Stimulated activated CD4-positive, alpha-beta T cell treated with anti-CD3 and anti-CD28 coated beads, Interleukin-12 subunit alpha, Interleukin-12 subunit beta, amount 100 ng/mL, for 4 hours (primary cell): ENCODE measurements at regions not wholly inside any gene's neighbourhood (a gene's known extent, or its start where the extent isn't known, plus 50 kb on each side); places are given as distances from the start of the nearest gene placed in this dataset.
"Not testable (repeated sequence)": the region's sequence is repeated elsewhere in the genome, so short reads cannot be mapped to it uniquely, and the experiment has no call there.

Source experiments
- DNase-seq: peaks from one replicate; pipeline ENCODE4 v3.0.0-alpha.2; 2020

DNA sequence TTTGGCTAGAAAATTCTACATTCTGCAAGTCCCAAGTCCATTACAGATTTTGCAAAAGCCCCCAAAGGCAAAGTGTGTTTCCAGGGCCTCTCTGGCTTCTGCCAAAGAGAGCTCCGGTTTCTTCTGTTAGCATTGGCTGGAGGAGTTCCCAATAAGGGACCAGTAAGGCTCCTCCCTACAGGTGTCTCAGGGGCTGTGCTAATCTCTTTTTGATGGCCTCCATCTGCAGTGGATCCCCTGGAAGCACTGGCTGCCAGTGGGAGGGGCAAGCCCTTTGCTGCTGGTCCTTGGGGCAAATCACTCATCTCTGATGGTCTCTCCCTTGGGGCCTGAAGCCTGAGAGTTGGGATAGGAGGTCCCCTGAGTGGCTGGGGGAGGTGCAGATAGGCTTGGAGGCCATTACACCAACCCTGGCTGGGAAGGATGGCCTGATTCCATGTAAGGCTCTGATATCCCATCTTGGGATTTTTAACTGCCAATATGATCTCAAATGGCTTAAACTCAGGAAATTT lies 89.1 kb upstream of the USP24 start:
- no peak for DNase-seq

DNA sequence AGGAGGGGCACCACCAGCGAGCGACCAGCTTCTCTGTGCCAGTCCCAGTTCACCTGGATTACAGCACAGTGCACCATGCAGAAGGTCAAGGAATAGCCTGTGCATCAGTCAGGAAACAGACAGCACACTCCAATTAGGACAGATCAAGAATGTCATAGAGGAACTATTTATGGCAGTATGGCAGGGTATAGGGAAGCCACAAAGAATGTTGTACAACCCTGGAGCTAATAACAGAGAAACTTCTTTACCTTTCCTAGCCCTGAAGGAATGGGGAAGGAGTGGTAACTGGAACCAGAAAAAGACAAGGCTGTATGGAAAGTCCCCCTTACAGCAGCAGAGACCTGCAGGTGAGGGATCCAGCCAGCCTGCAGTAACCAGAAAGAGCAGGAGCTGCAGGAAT lies 87.8 kb upstream of the USP24 start:
- no peak for DNase-seq

DNA sequence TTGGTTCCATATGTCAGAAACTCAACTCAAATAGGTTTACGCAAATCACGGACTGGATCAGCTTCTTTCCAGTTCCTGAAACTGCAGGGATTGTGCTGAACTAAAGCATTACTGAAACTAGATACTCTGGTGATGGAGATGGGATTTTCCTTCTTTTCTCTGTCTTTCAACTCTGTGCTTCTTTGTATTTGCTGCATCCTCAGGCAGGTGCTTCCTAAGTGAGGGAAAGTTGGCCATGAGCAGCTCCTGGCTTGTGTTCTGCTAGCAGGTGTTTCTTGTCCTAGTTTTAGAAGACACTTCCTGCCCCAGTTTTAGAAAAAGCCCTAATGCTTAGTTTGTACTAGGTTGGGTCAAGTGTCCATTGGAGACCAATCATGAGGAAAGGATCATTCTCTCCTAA lies 86.7 kb upstream of the USP24 start:
- no peak for DNase-seq

DNA sequence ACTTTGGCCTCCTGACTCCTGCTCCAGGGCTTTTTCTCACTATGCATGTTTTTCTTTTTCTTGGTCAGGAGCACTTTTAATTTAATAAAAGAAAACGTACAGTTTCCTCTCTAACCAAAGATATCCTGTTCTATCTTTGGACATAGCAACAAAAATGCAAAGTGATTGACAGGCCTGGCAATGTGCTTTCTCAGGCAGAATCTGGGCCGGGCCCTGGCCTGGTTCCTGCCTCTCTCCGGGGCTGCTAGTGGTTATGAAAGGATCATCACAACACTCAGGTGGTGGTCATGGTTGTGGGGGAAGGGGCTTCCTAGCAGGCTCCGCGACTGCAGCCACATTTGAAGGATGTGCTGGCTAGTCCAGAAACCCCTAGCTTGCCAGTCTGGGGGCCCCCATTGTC lies 85.8 kb upstream of the USP24 start:
- DNase-seq = no peak

DNA sequence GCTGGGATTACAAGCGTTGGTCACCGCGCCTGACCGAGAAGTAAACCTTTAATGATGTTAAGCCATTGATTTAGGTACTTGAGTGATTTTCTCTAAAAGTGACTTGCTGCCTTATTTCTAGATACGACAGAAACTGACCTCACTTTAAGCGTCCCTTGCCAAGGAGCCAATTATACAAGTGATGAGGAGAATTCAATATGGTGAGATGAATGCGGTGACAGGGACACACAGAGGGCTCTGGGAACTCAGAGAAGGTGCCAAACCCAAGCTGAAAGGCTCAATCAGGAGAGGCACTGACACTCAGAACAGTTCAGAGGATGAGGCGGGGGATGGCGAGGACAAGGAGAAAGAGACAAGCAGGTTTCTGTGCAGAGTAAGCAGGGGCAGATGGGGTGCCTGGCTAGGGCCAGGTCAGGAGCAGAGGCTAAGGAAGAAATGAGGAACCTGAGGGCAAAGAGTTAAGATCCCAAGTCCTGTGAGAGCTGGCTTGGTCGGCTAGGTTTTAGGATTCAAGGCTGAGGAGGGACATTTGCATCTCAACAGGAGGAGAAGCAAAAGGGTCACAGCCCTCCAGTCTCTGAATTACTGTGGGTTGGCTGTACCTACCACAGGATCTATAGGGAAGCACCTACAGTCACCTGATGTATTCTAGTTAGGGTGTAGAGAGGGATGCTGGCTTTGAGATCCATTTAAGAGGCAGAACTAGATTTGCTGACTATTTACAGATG lies 83.2 kb upstream of the USP24 start:
- no peak for DNase-seq

DNA sequence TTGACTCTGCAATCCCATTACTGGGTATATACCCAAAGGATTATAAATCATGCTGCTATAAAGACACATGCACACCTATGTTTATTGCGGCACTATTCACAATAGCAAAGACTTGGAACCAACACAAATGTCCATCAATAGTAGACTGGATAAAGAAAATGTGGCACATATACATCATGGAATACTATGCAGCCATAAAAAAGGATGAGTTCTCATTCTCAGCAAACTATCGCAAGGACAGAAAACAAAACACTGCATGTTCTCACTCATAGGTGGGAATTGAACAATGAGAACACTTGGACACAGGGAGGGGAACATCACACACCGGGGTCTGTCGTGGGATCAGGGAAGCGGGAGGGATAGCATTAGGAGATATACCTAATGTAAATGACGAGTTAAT lies 81.1 kb upstream of the USP24 start:
- not testable (repeated sequence) for DNase-seq

DNA sequence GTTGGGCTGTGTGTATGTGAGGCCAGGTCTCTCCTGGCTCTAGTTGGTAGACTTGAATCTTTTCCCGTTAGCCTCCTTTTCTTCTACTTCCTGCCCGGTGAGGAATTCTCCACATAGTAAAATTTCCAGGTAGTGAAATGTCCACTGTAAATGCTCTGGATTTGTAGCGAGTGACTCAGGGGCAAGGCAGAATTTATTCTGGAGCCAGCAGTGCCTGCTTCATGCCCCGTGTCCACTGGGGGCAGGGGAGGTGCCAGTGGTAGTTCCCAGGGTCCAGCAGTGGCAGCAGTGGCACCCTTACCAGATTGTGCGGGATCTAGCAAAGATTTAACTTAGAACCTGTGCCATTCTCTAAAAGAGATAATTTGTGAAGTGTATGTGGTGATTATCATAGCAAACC lies 74.5 kb upstream of the USP24 start:
- no peak for DNase-seq

DNA sequence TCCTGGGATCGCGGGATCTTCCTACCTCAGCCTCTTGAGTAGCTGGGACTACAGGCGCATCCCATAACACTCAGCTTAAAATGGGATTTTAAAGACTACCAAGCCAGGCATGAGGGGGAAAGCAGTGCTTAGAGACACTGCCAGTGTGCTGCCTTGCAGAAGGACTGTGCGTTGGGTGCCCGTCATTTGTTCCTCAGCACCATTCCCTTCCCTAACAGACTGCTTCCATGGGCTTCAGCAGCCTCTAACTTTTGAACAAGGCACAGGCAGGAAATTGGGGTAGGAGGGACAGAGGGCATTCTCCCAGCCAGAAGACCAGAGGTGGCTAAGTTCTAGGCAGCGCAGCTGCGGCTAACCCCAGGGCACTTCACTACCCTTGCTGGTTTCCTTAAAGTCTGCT lies 73.9 kb upstream of the USP24 start:
- DNase-seq = no peak

DNA sequence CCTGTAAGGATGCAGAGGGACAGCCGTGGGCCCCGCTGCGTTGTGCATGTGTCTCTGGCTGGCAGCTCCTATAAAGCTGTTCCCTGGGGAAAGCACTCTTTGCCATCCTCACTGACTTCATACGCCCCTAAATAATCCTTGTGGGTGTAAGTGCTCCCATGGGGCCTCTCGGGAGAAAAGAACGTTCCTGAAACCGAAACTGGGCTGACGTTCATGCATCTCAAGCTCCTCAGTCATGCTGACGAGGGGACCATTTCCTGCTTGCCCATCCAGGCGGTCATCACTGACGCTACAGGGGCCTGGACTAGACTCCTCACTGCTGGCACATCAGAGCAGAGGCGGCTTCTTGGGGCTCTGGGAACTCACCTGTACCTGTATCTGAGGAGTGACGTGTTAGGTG lies 73.1 kb upstream of the USP24 start:
- DNase-seq = no peak

DNA sequence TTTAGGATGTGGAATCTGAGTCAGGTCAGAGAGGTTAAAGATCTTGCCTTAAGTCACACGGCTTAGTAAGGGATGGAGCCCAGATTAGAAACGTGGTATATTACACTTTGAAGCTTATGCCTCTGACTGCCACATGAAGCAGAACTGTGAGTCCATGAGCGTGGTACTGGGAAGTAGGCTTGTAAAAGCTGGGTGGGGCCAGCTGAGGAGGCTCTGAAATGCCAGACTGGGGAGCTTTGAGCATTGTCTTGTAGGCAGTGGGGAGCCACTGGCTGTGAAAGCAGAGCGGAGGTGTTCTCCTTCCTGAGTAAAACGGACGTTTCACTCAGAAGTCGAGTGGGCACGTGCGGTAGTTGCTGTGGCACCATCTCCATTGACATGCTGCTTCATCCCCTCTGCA lies 72.6 kb upstream of the USP24 start:
- DNase-seq = no peak

DNA sequence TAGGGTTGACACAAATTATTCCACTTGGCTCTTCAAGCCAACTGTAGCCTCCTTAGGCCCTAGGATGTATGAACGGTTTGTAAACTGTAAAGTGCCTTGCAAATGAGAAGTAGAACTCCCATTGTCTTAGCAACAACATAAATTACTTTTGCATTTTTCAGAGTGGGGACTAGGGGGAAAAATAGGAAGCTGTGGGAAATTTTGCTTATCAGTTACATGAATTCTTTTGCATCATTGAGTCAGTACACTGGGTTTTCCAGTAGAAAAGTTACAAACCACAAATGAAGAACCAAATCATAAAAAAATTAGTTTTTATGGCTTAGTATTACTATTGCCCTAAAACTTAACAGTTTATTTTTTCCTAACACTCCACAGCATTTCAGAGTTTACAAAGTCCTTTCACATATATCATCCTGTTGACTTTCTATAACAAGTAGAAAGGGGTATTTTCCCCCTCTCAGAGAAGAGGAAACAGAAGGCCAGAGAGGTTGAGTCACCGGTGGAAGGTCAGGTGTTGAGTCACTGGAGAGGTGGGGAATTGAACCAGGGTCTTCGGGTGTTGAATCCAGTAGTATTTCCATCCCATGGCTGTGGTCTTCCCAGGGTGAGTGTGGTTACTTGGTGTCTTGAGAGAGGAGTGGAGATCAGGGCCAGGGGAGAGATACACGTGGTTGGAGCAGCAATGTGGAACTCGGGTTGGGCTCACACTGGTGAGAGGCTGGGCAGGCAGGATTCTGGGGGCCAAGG lies 71.9 kb upstream of the USP24 start:
- no peak for DNase-seq

DNA sequence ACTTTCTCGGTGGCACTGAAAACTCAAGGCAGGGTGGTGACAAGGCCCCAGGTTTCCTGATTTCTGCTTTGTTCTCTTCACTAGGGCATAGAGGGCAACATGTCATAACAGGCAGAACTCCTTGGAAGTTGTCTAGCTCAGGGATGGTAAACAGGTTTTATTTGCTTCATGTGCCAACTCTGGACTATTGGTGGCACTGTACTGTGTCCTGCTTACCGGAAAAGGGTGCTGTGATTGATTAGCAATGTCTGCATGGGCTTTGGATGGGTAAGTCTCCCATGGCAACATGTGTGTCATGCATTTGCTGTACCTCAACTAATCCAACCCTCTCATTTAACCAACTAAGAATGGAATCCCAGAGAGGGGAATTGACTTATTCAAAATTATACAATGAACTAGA lies 70.7 kb upstream of the USP24 start:
- no peak for DNase-seq

DNA sequence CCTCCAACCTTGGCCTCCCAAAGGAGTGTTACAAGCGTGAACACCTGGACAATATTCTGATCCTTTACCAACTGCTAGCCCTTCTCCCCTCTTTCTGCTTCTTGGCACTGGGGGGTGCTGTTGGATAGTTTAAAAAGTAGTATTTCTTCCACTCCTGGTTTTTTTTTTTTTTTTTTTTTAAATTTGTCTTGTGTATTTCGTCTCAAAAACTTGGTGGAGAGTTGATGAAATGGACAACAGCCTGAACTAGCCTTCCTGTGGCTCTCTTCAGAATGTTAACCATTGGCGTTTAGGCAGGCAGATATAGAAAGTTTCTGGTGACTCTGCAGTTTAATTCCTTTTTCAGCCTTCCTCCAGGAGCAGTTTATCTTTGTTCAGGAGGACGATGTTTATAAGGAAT lies 69.7 kb upstream of the USP24 start:
- DNase-seq = no peak

DNA sequence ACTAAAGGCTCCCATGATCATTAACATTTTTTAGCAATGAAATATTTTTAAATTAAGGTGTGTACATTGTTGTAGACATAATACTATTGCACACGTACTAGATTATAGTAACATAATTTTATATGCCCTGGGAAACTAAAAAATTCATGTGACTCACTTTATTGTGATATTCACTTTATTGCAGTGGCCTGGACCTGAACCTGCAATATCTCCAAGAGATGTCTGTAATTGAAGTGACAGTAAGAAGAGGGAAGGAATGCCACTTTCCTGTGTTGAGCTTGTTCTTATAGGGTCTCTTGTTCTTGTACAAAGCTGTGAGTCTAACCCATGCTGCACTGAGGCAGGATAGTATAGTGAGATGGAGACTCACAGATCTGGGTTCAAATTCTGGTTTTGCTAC lies 66.9 kb upstream of the USP24 start:
- DNase-seq = no peak

DNA sequence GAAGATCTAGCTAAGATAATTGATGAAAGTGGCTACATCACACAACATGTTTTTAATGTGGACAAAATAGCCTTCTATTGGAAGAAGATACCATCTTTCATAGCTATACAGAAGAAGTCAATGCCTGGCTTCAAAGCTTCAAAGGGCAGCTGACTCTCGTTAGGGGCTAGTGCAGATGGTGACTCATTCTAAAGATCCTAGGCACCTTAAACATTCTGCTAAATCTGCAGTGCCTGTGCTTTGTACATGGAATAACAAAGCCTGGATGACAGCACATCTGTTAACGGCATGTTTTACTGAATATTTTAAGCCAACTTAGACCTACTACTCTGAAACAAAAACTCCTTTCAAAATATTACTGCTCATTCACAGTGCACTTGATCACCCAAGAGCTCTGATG lies 65.6 kb upstream of the USP24 start:
- no peak for DNase-seq

DNA sequence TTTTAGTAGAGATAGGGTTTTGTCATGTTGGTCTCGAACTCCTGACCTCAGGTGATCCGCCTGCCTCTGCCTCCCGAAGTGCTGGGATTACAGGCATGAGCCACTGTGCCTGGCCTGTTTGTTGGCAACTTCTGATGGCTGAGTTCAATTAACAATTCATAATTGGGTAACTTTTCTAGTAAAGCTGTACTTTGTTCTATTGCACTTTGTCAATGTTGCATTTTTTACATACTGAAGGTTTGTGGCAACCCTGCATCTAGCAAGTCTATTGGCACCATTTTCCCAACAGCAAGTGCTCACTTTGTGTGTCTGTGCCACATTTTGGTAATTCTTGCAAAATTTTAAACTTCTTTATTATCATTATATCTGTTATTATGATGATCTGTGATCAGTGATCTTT lies 64.5 kb upstream of the USP24 start:
- no peak for DNase-seq

DNA sequence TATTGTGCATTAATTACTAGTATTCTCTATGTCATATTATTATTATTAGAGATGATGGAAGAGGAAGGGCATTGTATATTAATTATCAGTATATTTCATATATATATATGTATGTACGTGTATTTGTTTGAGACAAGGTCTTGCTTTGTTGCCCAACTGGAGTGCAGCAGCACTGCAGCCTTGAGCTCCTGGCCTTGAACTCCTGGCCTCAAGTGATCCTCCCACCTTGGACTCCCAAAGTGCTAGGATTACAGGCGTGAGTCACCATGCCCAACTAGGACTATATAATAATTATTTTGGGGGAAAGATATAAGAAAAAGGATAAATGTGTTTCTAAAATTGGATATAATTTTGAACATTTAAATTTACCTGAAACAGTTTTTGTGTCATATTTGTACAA lies 63.2 kb upstream of the USP24 start:
- DNase-seq = no peak

DNA sequence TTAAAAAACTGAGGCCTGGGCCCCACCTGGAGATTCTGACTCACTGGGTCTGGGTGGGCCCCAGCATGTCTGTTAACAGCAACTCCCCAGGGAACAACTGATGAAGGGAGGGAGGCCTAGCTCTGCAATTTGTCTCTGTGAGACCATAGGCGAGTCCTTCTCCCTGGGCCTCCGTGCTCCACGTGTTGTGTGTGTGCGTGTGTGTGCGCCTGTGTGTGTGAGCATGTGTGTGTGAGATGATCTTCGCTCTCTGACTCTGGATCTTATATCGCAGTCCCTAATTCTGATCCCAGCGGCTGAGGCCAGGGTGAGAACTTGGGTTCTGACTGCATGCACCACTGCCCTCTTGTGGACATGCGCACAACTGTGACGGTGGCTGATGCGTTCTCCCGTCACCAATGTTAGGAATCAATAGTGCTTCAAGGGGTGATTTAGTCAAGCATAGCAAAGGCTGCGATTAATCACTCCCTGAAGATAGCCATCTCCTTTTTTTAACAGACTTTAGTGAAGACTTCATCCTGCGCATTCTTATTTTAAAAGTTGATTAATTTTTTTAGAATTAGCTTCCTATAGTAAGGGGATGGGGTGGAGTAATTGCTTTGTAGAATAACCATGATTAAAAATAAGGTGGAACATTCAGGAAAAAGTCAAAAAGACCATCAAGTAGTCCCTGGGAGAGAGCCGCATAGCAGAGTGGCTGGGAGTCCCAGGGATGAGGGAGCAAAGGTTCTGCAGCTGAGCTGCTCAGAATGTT lies 62.4 kb upstream of the USP24 start:
- peak; percentile 79 for DNase-seq

DNA sequence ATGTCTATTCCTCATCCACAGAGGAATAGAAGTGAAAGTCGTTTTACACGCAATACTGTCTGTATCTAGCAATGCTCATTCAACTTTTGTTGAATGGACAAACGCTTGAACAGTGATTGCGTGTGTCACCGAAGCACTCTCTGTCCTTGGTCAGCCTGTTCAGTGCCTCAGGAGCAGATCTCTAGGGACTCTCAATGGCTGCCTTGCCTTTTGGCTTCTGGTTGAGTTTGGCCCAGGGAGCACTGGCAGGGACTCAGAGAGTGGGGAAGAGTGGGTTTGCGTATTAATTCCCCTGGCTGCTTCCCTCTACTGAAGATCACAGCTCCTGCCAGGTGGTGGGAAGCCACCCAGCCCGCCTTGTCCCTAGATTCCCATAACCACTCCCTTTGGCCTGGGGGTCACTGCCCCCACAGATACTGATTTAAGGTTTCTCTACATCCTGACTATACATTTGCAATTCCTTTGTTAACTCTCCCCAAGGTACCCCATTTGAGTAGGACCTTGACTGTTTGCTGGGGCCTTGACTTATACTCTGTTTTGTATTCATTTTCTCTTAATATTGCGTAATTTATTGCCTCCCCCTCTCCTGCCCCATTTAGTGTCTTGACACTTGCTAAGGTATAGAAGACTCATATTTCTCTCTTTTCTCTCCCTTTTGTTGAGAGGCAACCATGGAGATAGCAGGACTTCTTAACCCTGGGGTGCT lies 61.7 kb upstream of the USP24 start:
- DNase-seq = no peak

DNA sequence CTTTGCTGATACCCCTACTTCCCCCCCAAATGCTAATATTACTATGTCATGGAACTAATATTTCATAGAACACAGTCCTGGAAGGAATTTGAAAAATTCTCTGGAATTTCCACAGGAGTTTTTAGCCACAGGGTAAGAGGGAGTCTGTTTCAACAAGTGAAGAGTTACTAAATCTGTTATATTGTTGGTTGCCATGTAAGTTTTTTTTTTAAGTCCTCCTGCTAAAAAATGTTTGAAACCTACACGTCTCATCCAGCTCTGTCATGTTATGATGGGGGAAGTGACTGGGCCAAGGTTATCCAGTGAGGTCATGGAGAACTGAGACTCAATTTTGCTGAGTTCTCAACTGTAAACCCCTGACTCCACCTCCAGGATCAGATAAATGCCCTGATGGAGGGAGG lies 60.8 kb upstream of the USP24 start:
- no peak for DNase-seq

DNA sequence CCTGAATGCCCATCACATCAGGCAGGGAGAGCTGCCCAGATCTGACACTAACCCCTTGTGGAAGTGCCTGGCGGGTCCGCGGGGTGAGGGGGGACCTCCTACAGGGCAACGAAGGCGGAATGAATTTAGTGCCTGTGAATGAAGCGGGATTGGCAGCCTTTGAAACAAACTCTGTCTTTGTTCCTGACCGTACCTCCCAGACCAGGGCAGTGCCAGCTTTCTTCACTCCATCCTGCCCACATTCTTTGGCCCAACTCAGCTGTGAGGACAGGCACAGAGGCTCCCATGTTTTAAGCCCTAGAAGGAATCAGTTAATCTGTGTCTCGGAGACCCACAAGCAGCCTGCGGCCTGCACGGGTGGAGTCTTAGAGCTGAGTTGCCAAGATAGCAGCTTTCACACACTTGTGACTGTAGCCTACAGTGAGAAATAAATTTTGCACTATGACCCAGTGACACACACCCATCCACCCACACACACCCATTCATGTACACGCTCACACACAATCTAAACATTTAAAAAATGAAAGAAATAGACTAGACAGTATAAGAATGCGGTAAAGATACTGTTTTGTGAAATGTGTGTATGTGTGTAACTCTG lies 60.1 kb upstream of the USP24 start:
- DNase-seq = no peak

DNA sequence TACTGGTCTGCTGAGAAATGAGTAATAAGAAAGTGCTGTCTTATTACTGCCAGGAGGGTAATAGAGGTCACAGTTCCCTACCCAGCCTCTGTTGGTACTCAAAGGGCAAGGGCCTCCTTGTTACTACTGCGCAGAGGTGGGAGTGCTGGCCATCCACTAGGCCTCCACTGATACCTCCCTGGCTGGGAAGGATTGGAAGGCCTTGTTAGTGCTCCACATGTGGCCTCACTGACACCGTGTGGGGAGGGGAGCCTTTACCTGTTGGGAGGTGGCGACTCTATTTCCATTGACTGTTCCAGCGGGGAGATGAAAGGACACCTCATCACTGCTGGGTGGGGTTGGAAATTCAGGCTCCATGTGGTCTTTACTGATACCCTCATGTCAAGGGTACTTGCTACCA lies 57.8 kb upstream of the USP24 start:
- no peak for DNase-seq
